Lower leg skin (tissue), 3 donors: ENCODE measurements at regions not wholly inside any gene's neighbourhood (a gene's known extent, or its start where the extent isn't known, plus 50 kb on each side); places are given as distances from the start of the nearest gene placed in this dataset.

Experiments
- POLR2A ChIP-seq, 2 donors: fragments of 450-650 bp; IDR thresholded peaks; one replicate each; pipeline ENCODE4 v1.6.1; 2016 to 2017; ENCODE audit warnings: antibody characterized with exemption in 2 of 2, mild to moderate bottlenecking in 1 of 2, moderate library complexity in 1 of 2
- TF ChIP-seq, protein P1 (sequence below), 3 donors: fragments of 450-650 bp; IDR thresholded peaks; one replicate each; pipeline ENCODE4 v1.5.1; 2016; ENCODE audit warnings: antibody characterized with exemption in 3 of 3, mild to moderate bottlenecking in 3 of 3, moderate library complexity in 2 of 3

DNA sequence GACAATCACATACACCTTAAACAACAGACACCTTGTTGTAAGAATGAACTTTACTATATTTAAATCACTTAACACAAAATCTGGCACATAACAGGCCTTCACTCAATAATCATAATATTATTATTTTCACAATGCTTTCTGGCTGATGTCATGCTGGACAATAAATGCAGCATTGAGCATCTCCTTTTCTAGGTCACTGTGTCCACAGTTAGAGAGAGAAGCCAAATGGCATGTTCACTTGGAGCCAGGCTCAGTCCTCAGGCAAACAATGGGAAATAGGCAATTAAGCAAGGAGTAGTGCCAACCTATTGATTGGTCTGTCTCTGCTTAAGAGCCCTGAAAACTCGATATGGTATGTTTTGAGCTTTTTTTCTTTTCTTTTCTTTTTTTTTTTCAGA is 50.6 kb upstream of the KLF4 start:
- TF ChIP-seq, protein P1, sequence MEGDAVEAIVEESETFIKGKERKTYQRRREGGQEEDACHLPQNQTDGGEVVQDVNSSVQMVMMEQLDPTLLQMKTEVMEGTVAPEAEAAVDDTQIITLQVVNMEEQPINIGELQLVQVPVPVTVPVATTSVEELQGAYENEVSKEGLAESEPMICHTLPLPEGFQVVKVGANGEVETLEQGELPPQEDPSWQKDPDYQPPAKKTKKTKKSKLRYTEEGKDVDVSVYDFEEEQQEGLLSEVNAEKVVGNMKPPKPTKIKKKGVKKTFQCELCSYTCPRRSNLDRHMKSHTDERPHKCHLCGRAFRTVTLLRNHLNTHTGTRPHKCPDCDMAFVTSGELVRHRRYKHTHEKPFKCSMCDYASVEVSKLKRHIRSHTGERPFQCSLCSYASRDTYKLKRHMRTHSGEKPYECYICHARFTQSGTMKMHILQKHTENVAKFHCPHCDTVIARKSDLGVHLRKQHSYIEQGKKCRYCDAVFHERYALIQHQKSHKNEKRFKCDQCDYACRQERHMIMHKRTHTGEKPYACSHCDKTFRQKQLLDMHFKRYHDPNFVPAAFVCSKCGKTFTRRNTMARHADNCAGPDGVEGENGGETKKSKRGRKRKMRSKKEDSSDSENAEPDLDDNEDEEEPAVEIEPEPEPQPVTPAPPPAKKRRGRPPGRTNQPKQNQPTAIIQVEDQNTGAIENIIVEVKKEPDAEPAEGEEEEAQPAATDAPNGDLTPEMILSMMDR (IDR thresholded peaks at IDR 0.05), result no peak
- no peak for TF ChIP-seq POLR2A (IDR thresholded peaks at IDR 0.05)
